ENCODE measurements at regions not wholly inside any gene's neighbourhood (a gene's known extent, or its start where the extent isn't known, plus 50 kb on each side); places are given as distances from the start of the nearest gene placed in this dataset.
A peak's percentile ranks its signal among the peaks of the same experiment; 100 is the strongest.

DNA sequence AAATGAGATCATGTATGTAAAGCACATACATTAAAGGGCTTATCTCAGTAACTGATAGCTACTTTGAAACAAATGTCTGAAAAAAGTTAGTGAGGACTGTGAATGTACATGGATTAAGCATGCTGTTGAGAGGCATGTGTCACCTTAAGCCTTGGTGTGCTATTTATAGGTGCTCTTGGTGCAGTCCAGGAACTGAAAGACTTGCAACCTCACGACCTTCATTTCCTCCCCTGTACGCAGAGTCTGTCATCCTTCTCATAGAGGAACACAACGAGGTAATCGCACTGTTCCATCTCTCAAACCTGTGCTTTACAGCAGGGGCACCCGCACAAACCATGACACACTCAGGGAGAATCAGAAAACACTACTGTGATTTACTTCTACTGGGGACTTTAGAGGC is 65.6 kb downstream of the UFM1 start:
- Histone ChIP-seq H3K4me3 (no peak overlapping the region), H3K36me3 (replicated peaks in 1 of 2) (no peaks in the 10 kb centered on the region), H3K9me3 (replicated peaks in 1 of 3) (peaks cover 0 to 3% (median 0%) of the 10 kb centered on the region in 3 donors), H3K27me3 (no peaks in the 10 kb centered on the region), H3K4me1 (replicated peaks in 1 of 2) (no peaks in the 10 kb centered on the region), H3K27ac (no peak overlapping the region)
- DNase-seq = no peak
- intact Hi-C loops (cut with DNase I) = no loop called here
- WGBS, 4 donors = 14 to 20% (median 18%) methylated on average over 5 of the region's 5 CpGs
- TF ChIP-seq POLR2A (IDR thresholded peaks at IDR 0.05) = no peak
- TF ChIP-seq, protein P1, sequence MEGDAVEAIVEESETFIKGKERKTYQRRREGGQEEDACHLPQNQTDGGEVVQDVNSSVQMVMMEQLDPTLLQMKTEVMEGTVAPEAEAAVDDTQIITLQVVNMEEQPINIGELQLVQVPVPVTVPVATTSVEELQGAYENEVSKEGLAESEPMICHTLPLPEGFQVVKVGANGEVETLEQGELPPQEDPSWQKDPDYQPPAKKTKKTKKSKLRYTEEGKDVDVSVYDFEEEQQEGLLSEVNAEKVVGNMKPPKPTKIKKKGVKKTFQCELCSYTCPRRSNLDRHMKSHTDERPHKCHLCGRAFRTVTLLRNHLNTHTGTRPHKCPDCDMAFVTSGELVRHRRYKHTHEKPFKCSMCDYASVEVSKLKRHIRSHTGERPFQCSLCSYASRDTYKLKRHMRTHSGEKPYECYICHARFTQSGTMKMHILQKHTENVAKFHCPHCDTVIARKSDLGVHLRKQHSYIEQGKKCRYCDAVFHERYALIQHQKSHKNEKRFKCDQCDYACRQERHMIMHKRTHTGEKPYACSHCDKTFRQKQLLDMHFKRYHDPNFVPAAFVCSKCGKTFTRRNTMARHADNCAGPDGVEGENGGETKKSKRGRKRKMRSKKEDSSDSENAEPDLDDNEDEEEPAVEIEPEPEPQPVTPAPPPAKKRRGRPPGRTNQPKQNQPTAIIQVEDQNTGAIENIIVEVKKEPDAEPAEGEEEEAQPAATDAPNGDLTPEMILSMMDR (IDR thresholded peaks at IDR 0.05) = no peak

DNA sequence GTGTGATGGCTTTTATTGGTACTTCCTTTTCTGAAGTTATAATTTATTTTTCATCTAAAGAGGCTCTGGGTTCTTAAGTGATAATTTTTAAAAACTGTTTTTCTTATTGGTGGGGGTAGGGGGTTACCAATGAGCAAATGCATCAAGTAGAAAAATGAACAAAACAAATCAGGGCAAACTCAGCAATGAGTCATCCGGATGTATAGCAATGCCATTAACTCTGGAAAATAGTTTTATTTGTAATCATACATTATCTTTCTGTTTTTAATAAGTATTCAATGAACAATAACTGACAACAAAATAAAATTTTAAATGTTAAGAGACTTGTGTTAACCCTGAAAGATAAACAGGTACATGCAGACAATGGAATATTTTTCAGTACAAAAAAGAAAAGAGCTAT is 67.6 kb downstream of the UFM1 start:
- no peak overlapping the region for H3K4me3 ChIP-seq

DNA sequence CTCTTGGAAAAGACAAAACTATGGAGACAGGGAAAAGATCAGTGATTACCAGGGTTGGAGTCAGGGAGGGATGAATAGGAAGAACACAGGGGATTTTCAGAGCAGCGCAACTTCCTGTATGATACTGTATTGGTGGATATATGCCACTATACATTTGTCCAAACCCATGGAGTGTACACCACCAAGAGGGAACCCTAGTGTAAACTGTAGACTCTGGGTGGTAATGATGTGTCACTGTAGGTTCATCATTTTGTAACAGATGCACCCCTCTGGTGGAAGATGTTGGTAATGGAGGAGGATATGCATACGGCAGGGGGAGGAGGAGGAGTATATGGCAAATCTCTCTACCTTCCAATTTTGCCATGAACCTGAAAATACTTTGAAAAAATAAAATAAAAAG is 68.1 kb downstream of the UFM1 start:
- Histone ChIP-seq H3K4me3 (no peak overlapping the region), H3K9me3 (replicated peaks in 1 of 3) (no peaks in the 10 kb centered on the region), H3K4me1 (replicated peaks in 1 of 2) (no peaks in the 10 kb centered on the region), H3K36me3 (replicated peaks in 1 of 2) (no peaks in the 10 kb centered on the region), H3K27me3 (no peaks in the 10 kb centered on the region), H3K27ac (no peak overlapping the region)
- intact Hi-C loops (cut with DNase I) = no loop called here
- TF ChIP-seq POLR2A (IDR thresholded peaks at IDR 0.05) = no peak
- TF ChIP-seq, protein P1 (IDR thresholded peaks at IDR 0.05) = peak in 3 of 6 experiments; percentile 11 to 38 (median 20)
- WGBS, 4 donors = 66 to 81% (median 78%) methylated on average over 2 of the region's 2 CpGs
- DNase-seq = no peak

More for the DNA sequence above, 67.6 kb downstream of the UFM1 start:
- TF ChIP-seq, protein P1 (IDR thresholded peaks at IDR 0.05) = no peak
- no peak for TF ChIP-seq POLR2A (IDR thresholded peaks at IDR 0.05)
- Histone ChIP-seq H3K27ac (no peak overlapping the region), H3K36me3 (replicated peaks in 1 of 2) (no peaks in the 10 kb centered on the region), H3K4me1 (replicated peaks in 1 of 2) (no peaks in the 10 kb centered on the region), H3K9me3 (replicated peaks in 1 of 3) (no peaks in the 10 kb centered on the region), H3K27me3 (no peaks in the 10 kb centered on the region)
- intact Hi-C loops (cut with DNase I) = no loop called here
- DNase-seq = no peak
- WGBS, 4 donors = 81 to 92% (median 86%) methylated on average over 1 of the region's 1 CpG

DNA sequence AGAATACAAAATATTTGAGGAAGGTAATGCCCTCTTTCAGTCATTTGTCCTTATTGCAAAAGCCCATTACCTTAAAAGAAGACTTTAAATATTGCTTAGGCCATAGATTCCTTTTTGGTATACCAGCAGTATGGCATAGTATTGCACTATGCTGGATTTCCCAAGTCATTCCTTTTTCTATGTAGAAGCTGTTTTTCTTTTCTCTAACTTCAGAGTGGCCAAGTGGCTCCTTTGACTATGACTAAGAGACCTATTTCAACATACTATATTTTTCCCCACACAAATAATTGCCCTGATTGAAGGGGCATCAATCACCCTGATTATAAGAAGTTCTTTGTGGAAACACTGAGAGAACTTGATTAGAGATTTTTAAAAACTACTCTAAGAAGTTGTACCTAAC is 68.6 kb downstream of the UFM1 start:
- Histone ChIP-seq H3K27ac (no peak overlapping the region), H3K4me1 (replicated peaks in 1 of 2) (no peaks in the 10 kb centered on the region), H3K9me3 (replicated peaks in 1 of 3) (no peaks in the 10 kb centered on the region), H3K36me3 (replicated peaks in 1 of 2) (no peaks in the 10 kb centered on the region), H3K27me3 (no peaks in the 10 kb centered on the region), H3K4me3 (no peak overlapping the region)
- intact Hi-C loops (cut with DNase I) = no loop called here
- TF ChIP-seq, protein P1 (IDR thresholded peaks at IDR 0.05) = no peak
- TF ChIP-seq POLR2A (IDR thresholded peaks at IDR 0.05) = no peak
- no peak for DNase-seq

Data from adrenal gland (tissue), 9 donors.